GM12872 (cell line): ENCODE measurements at regions not wholly inside any gene's neighbourhood (a gene's known extent, or its start where the extent isn't known, plus 50 kb on each side); places are given as distances from the start of the nearest gene placed in this dataset.

Source experiments
- TF ChIP-seq, protein P1 (sequence below): IDR thresholded peaks from 3 replicates; pipeline ENCODE4 v1.5.1; 2011; ENCODE audit warnings: low read depth, mild to moderate bottlenecking, low read length, moderate library complexity; ENCODE audit not compliant: insufficient read depth

DNA sequence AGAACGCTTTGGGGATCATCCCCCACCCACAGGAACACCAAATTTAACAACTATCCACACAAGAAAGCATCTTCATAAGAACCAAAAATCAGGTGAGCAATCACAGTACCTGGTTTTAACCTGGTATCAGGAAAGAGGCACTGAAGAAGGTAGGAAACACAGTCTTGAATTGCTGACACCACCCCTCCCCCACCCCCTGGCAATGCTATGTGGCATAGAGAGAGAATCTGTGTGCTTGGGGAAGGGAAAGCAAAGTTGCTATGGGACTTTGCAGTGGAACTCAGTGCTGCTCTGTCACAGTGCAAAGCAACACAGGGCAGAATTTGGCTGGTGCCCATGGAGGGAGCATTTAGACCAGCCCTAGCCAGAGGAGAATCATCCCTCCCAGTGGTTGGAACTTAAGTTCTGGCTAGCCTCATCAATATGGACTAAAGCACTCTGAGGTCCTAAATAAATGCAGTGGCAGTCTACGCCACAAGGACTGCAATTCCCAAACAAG is 565.5 kb downstream of the EPM2A start:
- TF ChIP-seq, protein P1, sequence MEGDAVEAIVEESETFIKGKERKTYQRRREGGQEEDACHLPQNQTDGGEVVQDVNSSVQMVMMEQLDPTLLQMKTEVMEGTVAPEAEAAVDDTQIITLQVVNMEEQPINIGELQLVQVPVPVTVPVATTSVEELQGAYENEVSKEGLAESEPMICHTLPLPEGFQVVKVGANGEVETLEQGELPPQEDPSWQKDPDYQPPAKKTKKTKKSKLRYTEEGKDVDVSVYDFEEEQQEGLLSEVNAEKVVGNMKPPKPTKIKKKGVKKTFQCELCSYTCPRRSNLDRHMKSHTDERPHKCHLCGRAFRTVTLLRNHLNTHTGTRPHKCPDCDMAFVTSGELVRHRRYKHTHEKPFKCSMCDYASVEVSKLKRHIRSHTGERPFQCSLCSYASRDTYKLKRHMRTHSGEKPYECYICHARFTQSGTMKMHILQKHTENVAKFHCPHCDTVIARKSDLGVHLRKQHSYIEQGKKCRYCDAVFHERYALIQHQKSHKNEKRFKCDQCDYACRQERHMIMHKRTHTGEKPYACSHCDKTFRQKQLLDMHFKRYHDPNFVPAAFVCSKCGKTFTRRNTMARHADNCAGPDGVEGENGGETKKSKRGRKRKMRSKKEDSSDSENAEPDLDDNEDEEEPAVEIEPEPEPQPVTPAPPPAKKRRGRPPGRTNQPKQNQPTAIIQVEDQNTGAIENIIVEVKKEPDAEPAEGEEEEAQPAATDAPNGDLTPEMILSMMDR, result no peak

DNA sequence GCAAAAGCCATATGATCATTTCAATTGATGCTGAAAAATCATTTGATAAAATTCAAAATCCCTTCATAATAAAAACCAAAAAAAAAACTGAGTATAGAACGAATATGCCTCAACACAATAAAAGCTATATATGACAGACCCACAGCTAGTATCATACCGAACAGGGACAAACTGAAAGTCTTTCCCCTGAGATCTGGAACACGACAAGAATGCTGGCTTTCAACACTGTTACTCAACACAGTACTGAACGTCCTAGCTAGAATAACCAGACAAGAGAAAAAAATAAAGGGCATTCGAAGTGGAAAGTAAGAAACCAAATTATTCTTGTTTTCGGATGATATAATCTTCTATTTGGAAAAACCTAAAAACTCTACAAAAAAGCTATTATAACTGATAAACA is 559.9 kb downstream of the EPM2A start:
- TF ChIP-seq, protein P1, result no peak

DNA sequence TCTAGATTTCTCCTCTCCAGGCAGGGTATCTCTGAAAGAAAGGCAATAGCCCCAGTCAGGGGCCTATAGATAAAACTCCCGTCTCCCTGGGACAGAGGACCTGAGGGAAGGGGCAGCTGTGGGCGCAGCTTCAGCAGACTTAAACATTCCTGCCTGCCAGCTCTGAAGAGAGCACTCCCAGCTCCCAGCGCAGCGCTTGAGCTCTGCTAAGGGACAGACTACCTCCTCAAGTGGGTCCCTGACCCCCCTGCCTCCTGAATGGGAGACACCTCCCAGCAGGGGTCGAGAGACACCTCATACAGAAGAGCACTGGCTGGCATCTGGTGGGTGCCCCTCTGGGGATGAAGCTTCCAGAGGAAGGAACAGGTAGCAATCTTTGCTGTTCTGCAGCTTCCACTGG is 556.9 kb downstream of the EPM2A start:
- TF ChIP-seq, protein P1, result no peak

DNA sequence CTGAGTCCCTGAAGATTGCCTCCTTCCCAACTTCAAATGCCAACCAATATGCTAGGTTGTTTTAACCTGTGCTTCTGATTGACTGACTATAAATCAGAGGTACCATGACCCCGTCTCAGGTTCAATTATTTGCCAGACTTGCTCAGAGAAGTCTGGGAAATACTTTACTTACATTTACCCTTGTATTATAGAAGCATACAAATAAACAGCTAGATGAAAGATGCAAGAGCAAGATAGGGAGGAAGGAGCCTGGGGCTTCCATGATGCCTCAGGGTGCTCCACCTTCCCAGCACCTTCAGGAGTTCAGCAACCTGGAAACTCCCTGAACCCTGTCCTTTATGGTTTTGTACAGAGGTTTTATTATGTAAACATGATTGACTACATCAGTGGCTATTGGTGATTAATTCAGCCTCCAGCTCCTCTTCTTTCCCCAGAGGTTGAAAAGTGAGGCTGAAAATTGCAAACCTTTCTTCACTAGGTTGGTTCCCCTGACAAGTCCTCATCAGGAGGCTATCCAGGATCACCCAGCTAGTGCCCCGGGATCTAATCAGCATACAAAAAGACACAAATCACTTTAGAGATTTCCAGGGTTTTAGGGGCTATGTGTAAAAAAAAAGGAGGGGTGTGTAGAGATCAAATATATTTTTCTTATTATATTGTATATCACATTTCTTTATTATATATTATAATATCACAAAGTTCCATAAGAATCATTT is 547.7 kb downstream of the EPM2A start:
- TF ChIP-seq, protein P1, result no peak

DNA sequence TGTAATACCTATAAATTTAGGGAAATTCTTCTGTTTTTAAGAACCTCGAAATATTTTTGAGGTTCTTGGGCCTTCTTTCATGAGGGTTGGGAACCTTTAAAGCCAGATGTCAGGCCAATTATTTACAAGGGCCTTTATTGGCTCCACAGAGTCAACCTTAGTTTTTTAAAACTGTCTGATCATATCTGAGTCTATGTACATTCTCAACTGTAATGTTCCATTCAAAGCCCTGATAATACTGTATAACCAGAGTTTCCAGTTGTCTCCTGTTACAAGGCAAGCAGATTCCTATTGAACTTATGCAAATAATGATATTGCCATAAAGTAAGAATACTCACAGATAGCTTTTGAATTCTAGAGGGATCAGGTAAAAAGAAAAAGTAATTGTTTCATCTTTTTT is 545.5 kb downstream of the EPM2A start:
- TF ChIP-seq, protein P1, result no peak

DNA sequence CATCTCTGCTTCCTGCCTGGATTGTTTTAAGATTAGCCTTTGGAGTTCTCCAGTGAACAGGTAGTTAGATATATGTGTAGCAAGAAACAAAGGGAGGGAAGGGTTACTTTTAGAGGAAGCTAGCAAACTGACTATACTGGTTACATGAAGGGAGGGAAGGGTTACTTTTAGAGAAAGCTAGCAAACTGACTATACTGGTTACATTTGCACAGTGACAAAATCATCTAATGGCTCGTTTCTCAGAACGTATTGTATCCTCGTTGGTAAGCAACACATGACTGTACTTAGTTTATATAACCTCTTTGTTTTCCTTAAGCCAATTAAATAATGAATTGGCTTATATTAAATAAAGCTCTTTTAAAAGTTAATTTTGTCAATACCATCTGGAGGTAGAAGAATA is 540.9 kb downstream of the EPM2A start:
- TF ChIP-seq, protein P1, result no peak

DNA sequence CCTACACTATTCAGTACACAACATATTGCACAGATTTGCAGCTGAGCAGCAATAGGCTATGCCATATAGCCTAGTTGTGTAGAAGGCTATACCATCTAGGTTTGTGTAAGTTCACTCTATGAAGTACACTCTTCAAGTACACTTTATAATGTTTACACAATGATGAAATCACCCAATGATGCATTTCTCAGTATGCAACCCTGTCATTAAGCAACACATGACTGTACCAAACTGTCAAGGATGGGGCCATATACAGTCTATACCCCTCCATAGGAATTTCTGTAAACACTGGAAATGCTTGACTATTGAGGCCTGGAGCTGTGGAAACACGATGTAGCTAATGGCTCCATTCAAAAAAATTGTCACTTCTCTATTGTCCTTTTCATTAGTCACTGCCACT is 535.4 kb downstream of the EPM2A start:
- TF ChIP-seq, protein P1, result no peak
